ENCODE measurements at regions not wholly inside any gene's neighbourhood (a gene's known extent, or its start where the extent isn't known, plus 50 kb on each side); places are given as distances from the start of the nearest gene placed in this dataset.

GRCh38 chr2:6518361-6518760 is 347.3 kb downstream of the CMPK2 start:
- Histone ChIP-seq H3K4me2 (ENCODE audit: low read length) (no peak overlapping the region), H2AFZ (ENCODE audit: low read depth, low read length, poor library complexity, severe bottlenecking) (no peak overlapping the region), H3K36me3 (ENCODE audit: control insufficient read depth in 1 of 2, insufficient read depth in 2 of 2, low read length in 2 of 2) (no peaks in the 10 kb centered on the region), H4K20me1 (ENCODE audit: insufficient read depth) (no peaks in the 10 kb centered on the region), H3K9ac (ENCODE audit: low read length) (no peak overlapping the region), H3K4me1 (ENCODE audit: control insufficient read depth in 1 of 2, insufficient read depth in 2 of 2, low read length in 2 of 2) (no peaks in the 10 kb centered on the region), H3K4me3 (replicated peaks in 1 of 2; ENCODE audit: low read depth in 1 of 2, low read length in 2 of 2) (no peak overlapping the region), H3K27ac (ENCODE audit: low read depth, low read length) (no peak overlapping the region), H3K9me3 (ENCODE audit: control insufficient read depth in 1 of 2, insufficient read depth in 1 of 2, low read depth in 1 of 2, low read length in 2 of 2) (no peaks in the 10 kb centered on the region; a peak in 1 of 4 replicates), H3K27me3 (ENCODE audit: insufficient read depth, low read length) (no peaks in the 10 kb centered on the region), H3K9me2 (ENCODE audit: insufficient read depth) (no peaks in the 10 kb centered on the region), H3K79me2 (ENCODE audit: insufficient read depth, low read length) (no peaks in the 10 kb centered on the region)
- RAD21 ChIA-PET (ENCODE audit: low non-redundant PET in 1 of 2, low total read pairs in 2 of 2, uncharacterized antibody in 2 of 2, unreplicated experiment in 2 of 2): no interaction called here
- no peak for TF ChIP-seq ATF3 (IDR thresholded peaks at IDR 0.05)
- TF ChIP-seq POLR2AphosphoS5 (IDR thresholded peaks at IDR 0.05; ENCODE audit: low read depth, low read length): no peak
- no peak for TF ChIP-seq SP1 (IDR thresholded peaks at IDR 0.05; ENCODE audit: low read depth)
- no peak for TF ChIP-seq POLR2A (IDR thresholded peaks at IDR 0.05; ENCODE audit: borderline replicate concordance, extremely low read depth, insufficient read depth, insufficient read length)
- no peak for TF ChIP-seq REST (IDR thresholded peaks at IDR 0.05; ENCODE audit: low read depth)
- TF ChIP-seq RAD21 (IDR thresholded peaks at IDR 0.05; ENCODE audit: low read depth): no peak
- TF ChIP-seq EZH2 (IDR thresholded peaks at IDR 0.05): no peak
- no peak for TF ChIP-seq TCF7L2 (IDR thresholded peaks at IDR 0.05; ENCODE audit: borderline replicate concordance, extremely low read depth, insufficient read depth, insufficient read length)
- TF ChIP-seq EZH2phosphoT487 (IDR thresholded peaks at IDR 0.05; ENCODE audit: borderline replicate concordance): no peak
- no peak for TF ChIP-seq FOSL1 (IDR thresholded peaks at IDR 0.05; ENCODE audit: low read depth)
- no peak for TF ChIP-seq ZNF274 (IDR thresholded peaks at IDR 0.05; ENCODE audit: low read depth, low read length)
- no peak for TF ChIP-seq YY1 (IDR thresholded peaks at IDR 0.05; ENCODE audit: extremely low read depth, insufficient replicate concordance, low read depth, low read length)
- no peak for TF ChIP-seq ZBTB33 (IDR thresholded peaks at IDR 0.05; ENCODE audit: extremely low read depth, insufficient replicate concordance, low read length)
- no peak for TF ChIP-seq ELF1 (IDR thresholded peaks at IDR 0.05; ENCODE audit: borderline replicate concordance, low read depth)
- no peak for TF ChIP-seq CBX3 (IDR thresholded peaks at IDR 0.05; ENCODE audit: low read depth)
- no peak for TF ChIP-seq CTCF (IDR thresholded peaks at IDR 0.05 in 2 of 3, conservative IDR thresholded peaks at IDR 0.05 in 1 of 3; ENCODE audit: borderline replicate concordance in 1 of 3, insufficient read depth in 1 of 3, low read depth in 2 of 3, low read length in 2 of 3)
- no peak for TF ChIP-seq SRF (IDR thresholded peaks at IDR 0.05; ENCODE audit: low read depth)
- DNase-seq (ENCODE audit: low read depth, low spot score) (no peak), ATAC-seq (no peak)
- intact Hi-C loops (cut with micrococcal nuclease): no loop called here
- CTCF ChIA-PET: no interaction called here
- BruUV-seq (replicated peaks): no TSS peak
- POLR2A ChIA-PET: no interaction called here

Measured in HCT116 (cell line).